ENCODE measurements at regions not wholly inside any gene's neighbourhood (a gene's known extent, or its start where the extent isn't known, plus 50 kb on each side); places are given as distances from the start of the nearest gene placed in this dataset.

GRCh38 chr10:54905578-54906192 lies 104.7 kb upstream of the PCDH15 start:
- Histone ChIP-seq H3K27ac (no peak overlapping the region), H3K4me1 (ENCODE audit: insufficient read depth) (no peaks in the 10 kb centered on the region), H3K27me3 (no peaks in the 10 kb centered on the region), H3K36me3 (no peaks in the 10 kb centered on the region), H3K9me3 (no peaks in the 10 kb centered on the region), H3K4me3 (no peak overlapping the region)
- no peak for DNase-seq
- intact Hi-C loops (cut with DNase I): no loop called here
- 55 to 61% (median 60%) methylated on average over 2 of the region's 2 CpGs for WGBS, 3 donors
- TF ChIP-seq POLR2A (IDR thresholded peaks at IDR 0.05) (no peak), CTCF (IDR thresholded peaks at IDR 0.05) (no peak), EP300 (IDR thresholded peaks at IDR 0.05) (no peak)

- intact Hi-C loops (cut with DNase I): no loop called here
- H3K27me3 ChIP-seq: no peaks in the 10 kb centered on the region
- DNase-seq: no peak
- no peak for TF ChIP-seq POLR2A (IDR thresholded peaks at IDR 0.05)
- no peak for TF ChIP-seq CTCF (IDR thresholded peaks at IDR 0.05)
- 67 to 77% (median 72%) methylated on average over 1 of the region's 1 CpG for WGBS, 3 donors
- H3K9me3 ChIP-seq: no peaks in the 10 kb centered on the region
- no peaks in the 10 kb centered on the region for H3K36me3 ChIP-seq
- no peak overlapping the region for H3K4me3 ChIP-seq
- H3K4me1 ChIP-seq (ENCODE audit: insufficient read depth): no peaks in the 10 kb centered on the region
- H3K27ac ChIP-seq: no peak overlapping the region
Measured at GRCh38 chr10:54904833-54905232, 103.8 kb upstream of the PCDH15 start.

GRCh38 chr10:54903745-54904144 lies 102.7 kb upstream of the PCDH15 start:
- intact Hi-C loops (cut with DNase I): no loop called here

GRCh38 chr10:54900584-54900983 lies 99.6 kb upstream of the PCDH15 start:
- no peak overlapping the region for H3K27ac ChIP-seq
- TF ChIP-seq POLR2A (IDR thresholded peaks at IDR 0.05) (no peak), CTCF (IDR thresholded peaks at IDR 0.05) (no peak), EP300 (IDR thresholded peaks at IDR 0.05) (no peak)
- H3K27me3 ChIP-seq: no peaks in the 10 kb centered on the region
- 90 to 97% (median 91%) methylated on average over 1 of the region's 1 CpG for WGBS, 3 donors
- DNase-seq: no peak
- no peak overlapping the region for H3K4me3 ChIP-seq
- intact Hi-C loops (cut with DNase I): no loop called here
- H3K36me3 ChIP-seq: no peaks in the 10 kb centered on the region
- H3K9me3 ChIP-seq: no peaks in the 10 kb centered on the region
- H3K4me1 ChIP-seq (ENCODE audit: insufficient read depth): no peaks in the 10 kb centered on the region

More at GRCh38 chr10:54903745-54904144, 102.7 kb upstream of the PCDH15 start:
- no peak overlapping the region for H3K27ac ChIP-seq
- H3K4me3 ChIP-seq: no peak overlapping the region
- no peaks in the 10 kb centered on the region for H3K4me1 ChIP-seq (ENCODE audit: insufficient read depth)
- H3K9me3 ChIP-seq: no peaks in the 10 kb centered on the region
- no peaks in the 10 kb centered on the region for H3K27me3 ChIP-seq
- H3K36me3 ChIP-seq: no peaks in the 10 kb centered on the region
- DNase-seq: no peak
- 75 to 83% (median 81%) methylated on average over 1 of the region's 1 CpG for WGBS, 3 donors
- TF ChIP-seq EP300 (IDR thresholded peaks at IDR 0.05): no peak
- no peak for TF ChIP-seq CTCF (IDR thresholded peaks at IDR 0.05)
- TF ChIP-seq POLR2A (IDR thresholded peaks at IDR 0.05): no peak

Measured in ovary (tissue), 7 donors.